DMS79 treated with DMSO at 0.1 percent for 48 hours (cell line): ENCODE measurements at regions not wholly inside any gene's neighbourhood (a gene's known extent, or its start where the extent isn't known, plus 50 kb on each side); places are given as distances from the start of the nearest gene placed in this dataset.

Experiments used
- DNase-seq: peaks from one replicate; lab custom pipeline; 2025; lab: John Stamatoyannopoulos, UW

DNA sequence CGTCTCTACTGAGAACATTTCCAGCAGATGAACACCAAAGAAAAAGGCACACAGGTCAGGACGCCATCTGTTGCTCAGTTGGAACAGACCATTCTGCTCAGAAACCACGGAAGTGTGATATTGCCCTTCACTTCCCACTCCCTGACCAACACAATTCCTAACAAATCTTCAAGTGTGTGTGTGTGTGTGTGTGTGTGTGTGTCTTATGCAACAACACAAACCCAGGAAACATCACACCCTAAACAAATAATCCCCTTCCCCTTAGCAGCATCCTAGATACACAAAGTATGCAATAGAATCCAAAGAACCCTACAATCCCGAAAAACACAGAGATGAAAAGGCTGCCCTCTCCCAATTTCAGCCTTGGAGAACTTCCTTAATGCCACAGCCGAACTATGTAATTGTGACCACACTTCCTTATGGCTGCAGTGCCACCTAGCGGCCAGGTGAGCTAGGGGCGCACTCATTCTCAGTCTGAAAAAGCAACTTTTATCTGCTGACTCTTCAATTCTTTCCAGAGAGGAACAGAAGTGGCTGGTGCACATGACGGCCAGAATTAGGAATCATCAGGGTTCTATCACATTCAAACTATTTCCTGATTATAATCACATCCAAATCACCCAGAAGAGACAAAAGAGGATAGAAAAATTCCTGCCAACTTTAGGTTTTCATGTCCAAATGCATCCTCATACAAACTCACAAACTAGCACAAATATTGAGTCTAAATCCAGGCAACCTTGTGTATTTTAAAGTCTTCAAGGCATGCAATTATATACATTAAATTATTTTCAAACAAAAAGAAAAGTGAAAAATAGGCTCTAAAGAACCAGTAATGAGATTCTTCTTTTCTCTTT is 164.9 kb downstream of the DHX15 start:
- peak; percentile 16 for DNase-seq

DNA sequence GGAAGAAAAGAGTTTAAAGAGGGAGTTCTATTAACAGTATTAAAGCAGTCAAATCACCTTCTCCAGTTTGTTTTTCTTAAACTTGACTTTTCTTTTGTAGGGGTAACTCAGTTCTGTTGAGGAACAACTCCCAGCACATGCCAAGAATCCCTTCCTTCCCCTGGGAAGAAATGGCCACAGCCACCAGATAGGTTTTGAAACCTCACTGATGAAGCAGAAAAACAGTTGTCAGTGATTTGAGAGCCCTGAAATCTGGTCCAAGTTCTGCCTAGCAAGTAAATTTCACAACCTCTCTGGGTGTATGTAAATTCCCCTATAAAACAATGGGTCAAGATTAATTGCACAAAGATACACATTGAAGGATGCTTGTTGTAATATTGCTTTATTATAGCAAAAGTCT is 167.1 kb downstream of the DHX15 start:
- DNase-seq = no peak

- DNase-seq = no peak
Measured at GRCh38 chr4:24416293-24416692, 168.1 kb downstream of the DHX15 start.

- no peak for DNase-seq
Measured at GRCh38 chr4:24413311-24413784, 171.0 kb downstream of the DHX15 start.

DNA sequence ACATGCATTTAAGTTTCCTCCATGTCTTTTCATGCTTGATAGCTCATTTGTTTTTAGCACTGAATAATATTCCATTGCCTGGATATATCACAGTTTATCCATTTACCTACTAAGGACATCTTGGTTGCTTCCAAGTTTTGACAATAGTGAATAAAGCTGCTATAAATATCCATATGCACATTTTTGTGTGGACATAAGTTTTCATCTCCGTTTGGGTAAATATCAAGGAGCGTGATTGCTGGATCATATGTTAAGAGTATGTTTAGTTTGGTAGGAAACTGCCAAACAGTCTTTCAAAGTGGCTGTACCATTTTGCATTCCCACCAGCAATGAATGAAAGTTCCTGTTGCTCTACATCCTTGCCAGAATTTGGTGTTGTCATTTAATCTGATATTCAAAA is 172.5 kb downstream of the DHX15 start:
- DNase-seq = no peak

DNA sequence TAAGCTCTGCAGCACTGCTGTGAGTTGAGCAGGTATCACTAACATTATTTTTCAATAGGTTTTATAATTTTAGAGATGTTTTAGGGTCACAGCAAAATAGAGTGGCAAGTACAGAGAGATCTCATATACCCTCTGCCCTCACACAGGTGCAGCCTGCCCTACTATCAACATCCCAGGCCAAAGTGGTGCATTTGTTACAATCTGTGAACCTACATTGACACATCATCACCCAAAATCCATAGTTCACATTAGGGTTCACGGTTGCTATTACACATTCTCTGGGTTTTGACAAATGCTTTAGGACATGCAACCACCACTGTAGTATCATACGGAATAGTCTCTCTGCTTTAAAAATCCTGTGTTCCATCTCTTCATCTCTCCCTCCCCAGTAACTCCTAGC is 173.1 kb downstream of the DHX15 start:
- no peak for DNase-seq

DNA sequence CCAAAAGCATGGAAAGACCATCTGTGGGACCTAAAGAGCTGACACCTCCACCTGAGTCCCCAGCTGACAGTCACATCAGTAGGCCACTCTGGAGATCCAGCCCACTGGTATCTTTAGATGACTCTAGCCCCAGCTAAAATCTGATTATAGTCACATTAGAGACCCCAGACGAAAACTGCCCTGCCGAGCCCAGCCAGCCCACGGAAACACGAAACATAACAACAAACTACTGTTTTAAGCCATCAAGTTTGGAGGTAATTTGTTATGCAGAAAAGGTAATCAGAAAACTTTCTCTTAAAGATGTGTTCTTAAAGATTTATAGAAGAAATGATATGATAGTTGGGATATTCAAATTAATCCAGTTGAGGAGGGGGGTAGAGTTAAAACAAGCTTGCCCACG is 175.7 kb downstream of the DHX15 start:
- DNase-seq = no peak

GRCh38 chr4:24405926-24406325 is 178.4 kb downstream of the DHX15 start:
- DNase-seq = no peak

DNA sequence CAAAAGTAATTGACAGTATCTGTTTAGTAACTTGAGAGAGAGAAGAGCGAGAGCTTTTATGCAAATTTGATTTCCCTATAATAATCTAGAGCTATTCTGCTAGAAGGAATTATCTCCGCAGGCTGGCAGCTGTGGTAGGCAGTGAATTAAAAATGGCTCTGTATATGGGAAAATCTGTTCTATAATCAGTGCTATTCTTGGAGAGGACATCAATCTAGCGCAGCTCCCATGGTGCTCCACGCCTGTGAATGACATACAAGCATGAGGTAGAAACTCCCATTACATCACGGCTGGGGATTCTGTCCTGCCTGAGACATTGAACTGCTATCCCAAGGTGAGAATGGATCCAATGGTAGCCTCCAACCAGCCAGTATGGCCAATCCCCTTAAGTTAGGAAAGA is 179.0 kb downstream of the DHX15 start:
- no peak for DNase-seq

DNA sequence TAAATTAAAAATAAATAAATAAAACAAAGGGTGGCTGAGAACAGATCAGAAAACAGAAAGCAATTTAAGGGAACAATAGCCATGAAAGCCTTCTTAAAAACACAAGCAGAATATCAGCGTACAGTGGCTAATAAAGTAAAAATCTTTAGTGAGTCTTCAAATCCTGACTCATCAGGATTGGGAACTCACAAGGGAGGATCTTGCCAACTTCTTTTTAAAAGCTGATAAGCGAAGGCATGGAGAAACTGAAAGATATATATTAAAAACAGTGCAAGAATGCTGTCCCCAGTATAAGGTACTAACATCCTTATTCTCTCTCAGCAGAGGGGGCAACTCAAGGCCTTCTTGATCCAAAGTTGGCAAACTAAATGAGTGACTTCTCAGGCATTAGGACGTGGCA is 180.1 kb downstream of the DHX15 start:
- no peak for DNase-seq

GRCh38 chr4:24403265-24403664 is 181.1 kb downstream of the DHX15 start:
- DNase-seq = no peak

- no peak for DNase-seq
Measured at GRCh38 chr4:24400537-24400936, 183.8 kb downstream of the DHX15 start.

DNA sequence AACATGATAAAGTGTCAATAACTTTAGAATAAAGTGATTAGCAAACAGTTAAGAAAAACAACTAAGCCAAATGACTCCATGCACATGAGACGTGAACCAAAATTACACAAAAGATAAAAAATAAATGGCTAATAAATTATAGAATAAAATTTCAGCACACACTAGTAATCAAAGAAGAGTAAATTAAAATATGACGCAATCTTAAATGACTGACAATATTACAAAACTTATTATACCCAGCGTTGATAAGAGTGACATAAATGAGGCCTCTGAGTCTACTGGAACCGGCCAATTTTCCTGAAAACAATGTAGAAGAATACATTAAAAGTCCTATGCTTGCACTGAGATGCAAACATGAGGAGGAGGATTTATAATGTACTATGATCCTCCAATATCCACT is 187.4 kb downstream of the DHX15 start:
- no peak for DNase-seq

GRCh38 chr4:24395937-24396336 is 188.4 kb downstream of the DHX15 start:
- DNase-seq = no peak

GRCh38 chr4:24394041-24394440 is 190.3 kb downstream of the DHX15 start:
- DNase-seq = no peak

DNA sequence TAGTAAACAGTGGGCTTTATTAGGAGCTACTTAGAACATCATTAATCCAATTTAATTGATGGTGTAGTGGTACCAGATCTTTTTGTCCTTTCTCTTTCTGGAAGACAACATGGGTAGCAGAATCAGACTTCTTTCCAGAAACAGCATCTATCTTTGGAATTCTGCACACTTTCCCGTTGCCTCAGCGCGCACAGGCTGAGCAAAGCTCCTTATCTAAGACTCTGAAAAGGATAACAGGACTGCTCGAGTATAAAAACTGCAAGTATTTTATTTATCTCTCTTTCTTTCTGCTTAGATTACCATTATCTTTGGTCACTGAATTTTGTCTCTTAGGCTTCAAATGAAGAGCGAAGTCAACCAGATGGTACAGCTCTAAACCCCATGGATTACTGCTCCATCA is 191.7 kb downstream of the DHX15 start:
- DNase-seq = no peak

DNA sequence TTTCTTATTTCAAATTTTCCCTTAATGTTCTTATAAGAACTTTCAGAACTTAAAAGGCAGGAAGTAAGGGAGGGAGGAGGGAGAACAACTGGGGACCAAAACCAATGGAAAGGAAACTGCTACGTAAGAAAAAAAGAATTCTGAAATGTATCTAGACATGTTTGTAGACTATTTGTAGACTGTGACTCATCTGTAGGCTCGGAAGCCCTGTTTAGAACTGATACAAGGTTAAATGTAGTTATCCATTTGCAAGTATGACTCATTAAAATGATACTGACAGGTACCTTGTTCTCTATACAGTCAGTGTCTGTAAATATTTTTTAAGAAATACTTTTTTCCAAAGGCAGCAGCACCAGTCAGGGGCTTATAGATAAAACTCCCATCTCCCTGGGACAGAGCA is 202.0 kb downstream of the DHX15 start:
- no peak for DNase-seq

DNA sequence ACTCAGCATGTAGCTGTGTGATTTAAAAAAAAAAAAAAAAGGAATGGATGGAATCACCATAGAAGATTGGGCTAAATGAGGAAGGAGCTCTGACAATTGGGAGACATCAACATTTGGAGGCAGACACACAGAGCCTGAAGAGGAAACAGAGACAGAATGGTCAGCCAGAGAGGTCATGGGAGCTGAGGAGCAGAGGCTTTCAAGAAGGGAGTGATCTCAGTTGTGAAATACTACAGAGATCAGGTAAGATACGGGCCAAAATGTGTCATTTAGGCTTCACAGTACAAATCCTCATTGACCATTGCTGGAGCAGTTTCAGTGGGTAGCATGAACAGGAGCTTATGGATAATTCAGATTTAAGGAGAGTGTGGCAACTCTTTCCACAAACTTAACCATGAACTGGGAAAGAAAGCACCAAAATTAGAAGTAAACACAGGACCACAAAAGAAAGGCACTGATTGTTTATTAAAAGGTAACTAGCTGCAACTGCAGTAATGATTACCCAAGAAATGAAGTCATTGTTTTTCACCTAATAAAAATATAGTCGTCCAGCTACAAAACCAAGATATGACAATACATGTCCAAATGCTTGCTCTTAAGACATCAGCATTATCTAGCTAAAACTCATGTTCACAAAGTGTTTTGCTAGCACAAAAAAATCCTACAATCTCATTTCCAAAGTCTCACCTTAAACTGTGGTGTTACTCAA is 203.2 kb downstream of the DHX15 start:
- DNase-seq = no peak

GRCh38 chr4:24373704-24374103 is 210.7 kb downstream of the DHX15 start:
- DNase-seq = no peak

DNA sequence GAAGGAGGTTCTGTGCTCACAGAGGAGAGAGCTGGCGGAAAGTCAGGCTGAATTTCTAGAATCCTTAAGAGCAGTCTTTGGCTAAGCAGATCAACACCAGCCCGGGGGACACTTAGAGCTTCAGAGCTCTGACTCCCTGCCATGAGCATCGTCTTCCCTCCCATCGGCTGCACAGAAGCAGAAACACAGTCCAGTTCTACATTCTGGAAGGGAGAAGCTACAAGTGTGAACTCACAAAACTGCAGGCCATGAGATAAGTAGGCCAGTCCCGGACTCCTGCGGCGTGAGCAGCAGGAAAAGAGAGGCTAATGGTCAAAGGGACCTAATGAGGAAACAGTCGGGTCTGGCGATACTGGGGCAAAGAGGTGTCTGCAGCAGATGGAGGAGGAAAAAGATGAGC is 211.5 kb downstream of the DHX15 start:
- DNase-seq = no peak

GRCh38 chr4:24372341-24372740 is 212.0 kb downstream of the DHX15 start:
- DNase-seq = no peak

DNA sequence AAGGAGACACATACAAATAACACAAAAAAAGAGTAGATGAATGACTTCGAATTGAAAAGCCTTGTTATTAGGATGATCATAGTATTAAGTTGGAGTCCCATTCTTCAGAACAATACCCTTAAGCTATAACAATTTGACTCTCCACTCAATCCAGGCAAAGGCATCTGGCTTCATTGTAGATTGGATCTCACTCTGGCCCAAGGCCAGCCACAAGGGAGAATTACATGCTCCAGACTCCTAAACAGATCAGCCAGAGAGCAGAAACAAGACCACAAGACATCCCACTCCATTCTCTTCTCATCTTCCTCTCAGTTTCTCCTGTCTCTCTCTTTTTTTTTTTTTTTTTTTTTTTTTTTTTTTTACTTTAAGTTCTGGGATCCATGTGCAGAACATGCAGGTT is 213.9 kb downstream of the DHX15 start:
- no peak for DNase-seq

- no peak for DNase-seq
Measured at GRCh38 chr4:24369507-24370029, 214.8 kb downstream of the DHX15 start.
